Endothelial cell (in vitro differentiated cells): ENCODE measurements at regions not wholly inside any gene's neighbourhood (a gene's known extent, or its start where the extent isn't known, plus 50 kb on each side); places are given as distances from the start of the nearest gene placed in this dataset.

ENCODE experiments used
- DNase-seq: peaks from one replicate; pipeline ENCODE4 v3.0.0; 2021; ENCODE audit warnings: low spot score
- H3K27ac Mint-ChIP-seq: one replicate; pipeline ENCODE4 v1.8.0; 2021; ENCODE audit warnings: mixed read lengths, inconsistent platforms; ENCODE audit not compliant: unreplicated experiment
- H3K27me3 Mint-ChIP-seq: one replicate; pipeline ENCODE4 v1.8.0; 2021; ENCODE audit warnings: mild to moderate bottlenecking, moderate library complexity, mixed read lengths, inconsistent platforms; ENCODE audit not compliant: unreplicated experiment
- H3K36me3 Mint-ChIP-seq: one replicate; pipeline ENCODE4 v1.8.0; 2021; ENCODE audit warnings: mild to moderate bottlenecking, low read depth, mixed read lengths, inconsistent platforms; ENCODE audit not compliant: unreplicated experiment
- H3K4me1 Mint-ChIP-seq: one replicate; pipeline ENCODE4 v1.8.0; 2021; ENCODE audit warnings: mild to moderate bottlenecking, mixed read lengths, inconsistent platforms; ENCODE audit not compliant: unreplicated experiment
- H3K4me3 Mint-ChIP-seq: one replicate; pipeline ENCODE4 v1.8.0; 2021; ENCODE audit warnings: mild to moderate bottlenecking, mixed read lengths, inconsistent platforms; ENCODE audit not compliant: unreplicated experiment
- H3K9me3 Mint-ChIP-seq: one replicate; pipeline ENCODE4 v1.8.0; 2021; ENCODE audit warnings: mixed read lengths, inconsistent platforms; ENCODE audit not compliant: unreplicated experiment
- CTCF ChIP-seq: fragments of 200-600 bp; sonication (generic); IDR thresholded peaks from one replicate; pipeline ENCODE4 v1.5.0; 2021; ENCODE audit warnings: antibody characterized with exemption; ENCODE audit not compliant: unreplicated experiment

GRCh38 chr12:59067083-59067482 is 146.8 kb upstream of the LRIG3 start:
- no peak for TF ChIP-seq CTCF
- H3K9me3 Mint-ChIP-seq, result no peaks in the 10 kb centered on the region
- H3K27ac Mint-ChIP-seq, result peak overlapping the region; percentile 98
- H3K4me1 Mint-ChIP-seq, result peaks cover 26% of the 10 kb centered on the region
- peaks cover 2% of the 10 kb centered on the region for H3K27me3 Mint-ChIP-seq
- no peak for DNase-seq
- H3K36me3 Mint-ChIP-seq, result no peaks in the 10 kb centered on the region
- no peak overlapping the region for H3K4me3 Mint-ChIP-seq

- TF ChIP-seq CTCF, result no peak
- peaks cover 22% of the 10 kb centered on the region for H3K4me1 Mint-ChIP-seq
- DNase-seq, result no peak
- no peaks in the 10 kb centered on the region for H3K36me3 Mint-ChIP-seq
- H3K9me3 Mint-ChIP-seq, result no peaks in the 10 kb centered on the region
- no peak overlapping the region for H3K4me3 Mint-ChIP-seq
- H3K27me3 Mint-ChIP-seq, result peaks cover 2% of the 10 kb centered on the region
- H3K27ac Mint-ChIP-seq, result peak overlapping the region; percentile 98
Observed at GRCh38 chr12:59066445-59066844, 146.1 kb upstream of the LRIG3 start.

GRCh38 chr12:59059088-59059935 is 139.0 kb upstream of the LRIG3 start:
- Mint-ChIP-seq H3K27ac (no peak overlapping the region), H3K4me3 (no peak overlapping the region), H3K9me3 (no peaks in the 10 kb centered on the region)

GRCh38 chr12:59056966-59057365 is 136.7 kb upstream of the LRIG3 start:
- DNase-seq, result no peak

More at GRCh38 chr12:59059088-59059935, 139.0 kb upstream of the LRIG3 start:
- no peak for TF ChIP-seq CTCF
- H3K36me3 Mint-ChIP-seq, result no peaks in the 10 kb centered on the region
- no peak for DNase-seq
- H3K27me3 Mint-ChIP-seq, result peaks cover 2% of the 10 kb centered on the region
- peaks cover 16% of the 10 kb centered on the region for H3K4me1 Mint-ChIP-seq

More at GRCh38 chr12:59056966-59057365, 136.7 kb upstream of the LRIG3 start:
- Mint-ChIP-seq H3K9me3 (no peaks in the 10 kb centered on the region), H3K27ac (no peak overlapping the region), H3K27me3 (peaks cover 2% of the 10 kb centered on the region), H3K36me3 (no peaks in the 10 kb centered on the region), H3K4me3 (no peak overlapping the region), H3K4me1 (peaks cover 16% of the 10 kb centered on the region)
- no peak for TF ChIP-seq CTCF
